ENCODE measurements at regions not wholly inside any gene's neighbourhood (a gene's known extent, or its start where the extent isn't known, plus 50 kb on each side); places are given as distances from the start of the nearest gene placed in this dataset.

GRCh38 chr7:4612237-4612636 lies 69.9 kb upstream of the FOXK1 start:
- ChIA-PET CTCF (no interaction called here), POLR2A (ENCODE audit: unreplicated experiment) (no interaction called here)
- ATAC-seq (no peak), DNase-seq (no peak)
- Histone ChIP-seq H3K9me3 (ENCODE audit: low read length) (no peaks in the 10 kb centered on the region), H3K4me2 (ENCODE audit: low read length) (no peak overlapping the region), H3K4me1 (ENCODE audit: insufficient read depth, low read length) (0 out of 2 replicates have a peak, but pooled peaks cover 3% of the 10 kb centered on the region), H3F3A (ENCODE audit: low read length, unreplicated experiment) (no peaks in the 10 kb centered on the region), H3K79me2 (ENCODE audit: low read length) (no peaks in the 10 kb centered on the region), H2AFZ (ENCODE audit: low read length) (no peak overlapping the region), H3K4me3 (ENCODE audit: low read length) (no peak overlapping the region), H3K9ac (ENCODE audit: low read length) (no peak overlapping the region), H3K27me3 (ENCODE audit: low read length) (no peaks in the 10 kb centered on the region), H3K9me2 (replicated peaks; ENCODE audit: low read length) (no peaks in the 10 kb centered on the region), H3K36me3 (ENCODE audit: low read depth, low read length) (no peaks in the 10 kb centered on the region), H3K27ac (ENCODE audit: low read length) (no peak overlapping the region), H4K20me1 (ENCODE audit: low read length) (no peaks in the 10 kb centered on the region)
- no TSS peak for BruUV-seq (replicated peaks)
- no peak for TF ChIP-seq EZH2 (IDR thresholded peaks at IDR 0.05; ENCODE audit: low read length, unreplicated experiment)
- TF ChIP-seq CTCF (conservative IDR thresholded peaks at IDR 0.05; ENCODE audit: low read depth, low read length): no peak
- no peak for TF ChIP-seq EZH2phosphoT487 (IDR thresholded peaks at IDR 0.05; ENCODE audit: borderline replicate concordance, low read length)
- intact Hi-C loops (cut with micrococcal nuclease): no loop called here

GRCh38 chr7:4612939-4613841 lies 68.9 kb upstream of the FOXK1 start:
- Histone ChIP-seq H4K20me1 (ENCODE audit: low read length) (no peaks in the 10 kb centered on the region), H2AFZ (ENCODE audit: low read length) (no peak overlapping the region), H3K27ac (ENCODE audit: low read length) (no peak overlapping the region), H3K9me3 (ENCODE audit: low read length) (no peaks in the 10 kb centered on the region), H3K4me3 (ENCODE audit: low read length) (no peak overlapping the region), H3K9ac (ENCODE audit: low read length) (no peak overlapping the region), H3K4me2 (ENCODE audit: low read length) (no peak overlapping the region), H3K27me3 (ENCODE audit: low read length) (no peaks in the 10 kb centered on the region), H3F3A (ENCODE audit: low read length, unreplicated experiment) (no peaks in the 10 kb centered on the region), H3K79me2 (ENCODE audit: low read length) (no peaks in the 10 kb centered on the region), H3K9me2 (replicated peaks; ENCODE audit: low read length) (no peaks in the 10 kb centered on the region), H3K4me1 (ENCODE audit: insufficient read depth, low read length) (0 out of 2 replicates have a peak, but pooled peaks cover 3% of the 10 kb centered on the region), H3K36me3 (ENCODE audit: low read depth, low read length) (no peaks in the 10 kb centered on the region)
- ATAC-seq: no peak
- TF ChIP-seq EZH2 (IDR thresholded peaks at IDR 0.05; ENCODE audit: low read length, unreplicated experiment) (no peak), CTCF (conservative IDR thresholded peaks at IDR 0.05; ENCODE audit: low read depth, low read length) (no peak), EZH2phosphoT487 (IDR thresholded peaks at IDR 0.05; ENCODE audit: borderline replicate concordance, low read length) (no peak)
- POLR2A ChIA-PET (ENCODE audit: unreplicated experiment): no interaction called here
- DNase-seq: no peak
- CTCF ChIA-PET: no interaction called here
- no TSS peak for BruUV-seq (replicated peaks)
- intact Hi-C loops (cut with micrococcal nuclease): no loop called here
